K562 (cell line): ENCODE measurements at regions not wholly inside any gene's neighbourhood (a gene's known extent, or its start where the extent isn't known, plus 50 kb on each side); places are given as distances from the start of the nearest gene placed in this dataset.

Experiments
- ATAC-seq: fragments of 200-7000 bp; cut with Tn5 transposase; 3 replicates; pipeline ENCODE4 v1.9.1; 2020; ENCODE audit warnings: moderate library complexity
- BruUV-seq: library from RNA; stranded (reverse); fragments of 400-500 nt; replicated peaks from 2 replicates; lab custom pipeline; 2021; lab: Mats Ljungman, UMichigan
- CTCF ChIA-PET: fragments of 300-600 bp; formaldehyde crosslinking; extraction: SDS; loops from one replicate; lab custom pipeline; 2021; ENCODE audit warnings: low intra/inter-chr PET ratio; lab: Yijun Ruan, JAX
- POLR2A ChIA-PET: fragments of 300-600, 350-650 bp; sonication (Branson Sonifier 250); formaldehyde crosslinking; extraction: SDS; loops from one replicate; lab custom pipeline; 2021; ENCODE audit warnings: antibody characterized with exemption, inconsistent platforms; lab: Yijun Ruan, JAX
- DNase-seq, 4 experiments: peaks; one replicate each; pipeline versions ENCODE4 v3.0.0 to v3.0.0-alpha.2; 2011 to 2018; ENCODE audit warnings: low spot score in 3 of 4, mixed read lengths in 3 of 4; ENCODE audit errors: extremely low read depth in 1 of 4
- FAIRE-seq: peaks from 2 replicates; lab custom pipeline; 2011; peaks lifted over from hg19 to GRCh38; lab: Jason Lieb, UNC
- H2AFZ ChIP-seq: 2 replicates; pipeline ENCODE4 v1.6.0; 2011; ENCODE audit warnings: low read depth, low read length, control low read depth, inconsistent platforms
- H3K27ac ChIP-seq: fragments of 200-600 bp; 3 replicates; pipeline ENCODE4 v1.8.0; 2011; ENCODE audit warnings: low read depth, mild to moderate bottlenecking, control low read depth, inconsistent platforms, low read length, moderate library complexity, mixed read lengths; ENCODE audit errors: extremely low read depth
- H3K27me3 ChIP-seq, 2 experiments: fragments of 300-600 bp in 1 of 2; 2 replicates in 1 of 2; 3 replicates in 1 of 2; pipeline versions ENCODE4 v1.6.0 to v1.8.0; 2011; ENCODE audit warnings: inconsistent platforms in 2 of 2, low read length in 2 of 2, mild to moderate bottlenecking in 1 of 2, mixed read lengths in 1 of 2, moderate library complexity in 1 of 2; ENCODE audit not compliant: control insufficient read depth in 2 of 2, insufficient read depth in 2 of 2
- H3K36me3 ChIP-seq: fragments of 300-600 bp; 3 replicates; pipeline ENCODE4 v1.8.0; 2011; ENCODE audit warnings: mild to moderate bottlenecking, low read length, inconsistent platforms; ENCODE audit not compliant: control insufficient read depth, insufficient read depth
- H3K4me1 ChIP-seq, 2 experiments: fragments of 200-600 bp in 1 of 2; replicated peaks in 1 of 2; 2 replicates in 1 of 2; 3 replicates in 1 of 2; pipeline versions ENCODE4 v1.5.1 to v1.8.0; 2011; ENCODE audit warnings: inconsistent platforms in 2 of 2, low read length in 2 of 2, mild to moderate bottlenecking in 1 of 2, mixed read lengths in 1 of 2, moderate library complexity in 1 of 2; ENCODE audit not compliant: control insufficient read depth in 2 of 2, insufficient read depth in 2 of 2
- H3K4me2 ChIP-seq: 2 replicates; pipeline ENCODE4 v1.6.1; 2011; ENCODE audit warnings: low read length, control low read depth, inconsistent platforms, mixed read lengths; ENCODE audit not compliant: insufficient read depth
- H3K4me3 ChIP-seq: fragments of 200-600 bp; sonication (generic), shearing (Covaris generic); 2 replicates; pipeline ENCODE4 v1.5.1; 2016; ENCODE audit warnings: control low read depth, inconsistent platforms
- H3K79me2 ChIP-seq: fragments of 200-600 bp; 3 replicates; pipeline ENCODE4 v1.8.0; 2011; ENCODE audit warnings: low read length, inconsistent platforms; ENCODE audit not compliant: control insufficient read depth, insufficient read depth
- H3K9ac ChIP-seq, 2 experiments: 2 replicates each; pipeline versions ENCODE4 v1.6.0 to v1.6.1; 2011; ENCODE audit warnings: low read depth in 2 of 2, low read length in 2 of 2, control low read depth in 1 of 2, inconsistent platforms in 1 of 2, mild to moderate bottlenecking in 1 of 2, mixed read lengths in 1 of 2; ENCODE audit not compliant: insufficient read depth in 1 of 2
- H3K9me1 ChIP-seq: one replicate; pipeline ENCODE4 v1.6.0; 2011; ENCODE audit warnings: inconsistent platforms, mild to moderate bottlenecking, low read length, moderate library complexity; ENCODE audit not compliant: control insufficient read depth, insufficient read depth
- H3K9me3 ChIP-seq: replicated peaks from 2 replicates; pipeline ENCODE4 v1.5.1; 2011; ENCODE audit warnings: low read depth, low read length, inconsistent platforms; ENCODE audit not compliant: control insufficient read depth, insufficient read depth
- H4K20me1 ChIP-seq: replicated peaks from 2 replicates; pipeline ENCODE4 v1.6.1; 2011; ENCODE audit warnings: low read length, inconsistent platforms, mixed read lengths; ENCODE audit not compliant: control insufficient read depth, insufficient read depth
- CBX3 ChIP-seq, 2 experiments: IDR thresholded peaks; 1 replicate in 1 of 2; 2 replicates in 1 of 2; pipeline ENCODE4 v1.6.1; 2012; ENCODE audit warnings: inconsistent platforms in 2 of 2, low read length in 2 of 2, borderline replicate concordance in 1 of 2, control low read depth in 1 of 2
- MLLT1 ChIP-seq, 2 experiments: fragments of 450-650 bp; IDR thresholded peaks; 2 replicates each; pipeline ENCODE4 v1.6.1; 2016
- POLR2G ChIP-seq: fragments of 200-400 bp; formaldehyde crosslinking; IDR thresholded peaks from 2 replicates; pipeline ENCODE4 v1.6.1; 2017; ENCODE audit warnings: low read depth, mild to moderate bottlenecking, antibody characterized with exemption, low read length, moderate library complexity
- RAD51 ChIP-seq: fragments of 450-650 bp; IDR thresholded peaks from 2 replicates; pipeline ENCODE4 v1.7.1; 2016; ENCODE audit warnings: low read depth, mild to moderate bottlenecking, borderline replicate concordance
- ZNF41 ChIP-seq: fragments of 250-450 bp; sonication (Bioruptor Pico); conservative IDR thresholded peaks from 2 replicates; pipeline ENCODE4 v1.4.0; 2020; ENCODE audit warnings: mild to moderate bottlenecking
- ZNF76 ChIP-seq: fragments of 250-450 bp; sonication (Bioruptor Pico); IDR thresholded peaks from 2 replicates; pipeline ENCODE4 v1.4.0; 2020; ENCODE audit warnings: mild to moderate bottlenecking, moderate library complexity, borderline replicate concordance
- WGBS: fragments of 100-300 bp; shearing (Covaris generic); methylation state at CpG from one replicate; pipeline ENCODE4 v1.1.6; 2016; ENCODE audit warnings: low coverage, mixed read lengths; ENCODE audit not compliant: insufficient coverage; ENCODE audit errors: missing lambda C conversion rate; 5-methylcytosine and 5-hydroxymethylcytosine counted together
- in situ Hi-C: fragments of 300-500 bp; cut with MboI; formaldehyde crosslinking; loops from 4 replicates; pipeline ENCODE4 v1.15.0; 2018; ENCODE audit warnings: inconsistent platforms, mixed read lengths
- intact Hi-C: fragments of 100-400 bp; cut with micrococcal nuclease; formaldehyde crosslinking; loops from 2 replicates; pipeline ENCODE4 v1.14.2; 2022
- TF ChIP-seq, protein P1 (sequence below): fragments of 250-450 bp; sonication (Bioruptor Pico); IDR thresholded peaks from 2 replicates; pipeline ENCODE4 v1.9.0; 2021; ENCODE audit warnings: mild to moderate bottlenecking, inconsistent platforms
- TF ChIP-seq, protein P2 (sequence below): fragments of 250-450 bp; sonication (Bioruptor Pico); IDR thresholded peaks from 2 replicates; pipeline ENCODE4 v1.5.0; 2021

- Histone ChIP-seq H3K4me1 (no peaks in the 10 kb centered on the region), H3K27me3 (no peaks in the 10 kb centered on the region), H2AFZ (no peak overlapping the region), H3K9me3 (no peaks in the 10 kb centered on the region; the same call in 1 of the 2 replicates), H3K27ac (no peak overlapping the region), H3K9me1 (no peaks in the 10 kb centered on the region), H3K4me3 (no peak overlapping the region), H4K20me1 (no peaks in the 10 kb centered on the region), H3K79me2 (no peaks in the 10 kb centered on the region), H3K4me2 (no peak overlapping the region), H3K36me3 (no peaks in the 10 kb centered on the region), H3K9ac (no peak overlapping the region)
- BruUV-seq, result no TSS peak
- intact Hi-C loops, result no loop called here
- in situ Hi-C loops, result no loop called here
- ChIA-PET POLR2A (no interaction called here), CTCF (no interaction called here)
- 0% methylated on average over 1 of the region's 1 CpG for WGBS
- TF ChIP-seq MLLT1 (IDR thresholded peaks at IDR 0.05) (no peak), POLR2G (no peak), RAD51 (no peak), CBX3 (IDR thresholded peaks at IDR 0.05; ENCODE audit: borderline replicate concordance in 1 of 2, low read length in 2 of 2) (no peak), ZNF76 (CRISPR knock-in tag) (no peak), ZNF41 (CRISPR knock-in tag) (no peak)
- TF ChIP-seq, protein P1, sequence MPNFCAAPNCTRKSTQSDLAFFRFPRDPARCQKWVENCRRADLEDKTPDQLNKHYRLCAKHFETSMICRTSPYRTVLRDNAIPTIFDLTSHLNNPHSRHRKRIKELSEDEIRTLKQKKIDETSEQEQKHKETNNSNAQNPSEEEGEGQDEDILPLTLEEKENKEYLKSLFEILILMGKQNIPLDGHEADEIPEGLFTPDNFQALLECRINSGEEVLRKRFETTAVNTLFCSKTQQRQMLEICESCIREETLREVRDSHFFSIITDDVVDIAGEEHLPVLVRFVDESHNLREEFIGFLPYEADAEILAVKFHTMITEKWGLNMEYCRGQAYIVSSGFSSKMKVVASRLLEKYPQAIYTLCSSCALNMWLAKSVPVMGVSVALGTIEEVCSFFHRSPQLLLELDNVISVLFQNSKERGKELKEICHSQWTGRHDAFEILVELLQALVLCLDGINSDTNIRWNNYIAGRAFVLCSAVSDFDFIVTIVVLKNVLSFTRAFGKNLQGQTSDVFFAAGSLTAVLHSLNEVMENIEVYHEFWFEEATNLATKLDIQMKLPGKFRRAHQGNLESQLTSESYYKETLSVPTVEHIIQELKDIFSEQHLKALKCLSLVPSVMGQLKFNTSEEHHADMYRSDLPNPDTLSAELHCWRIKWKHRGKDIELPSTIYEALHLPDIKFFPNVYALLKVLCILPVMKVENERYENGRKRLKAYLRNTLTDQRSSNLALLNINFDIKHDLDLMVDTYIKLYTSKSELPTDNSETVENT (CRISPR knock-in tag), result no peak
- TF ChIP-seq, protein P2, sequence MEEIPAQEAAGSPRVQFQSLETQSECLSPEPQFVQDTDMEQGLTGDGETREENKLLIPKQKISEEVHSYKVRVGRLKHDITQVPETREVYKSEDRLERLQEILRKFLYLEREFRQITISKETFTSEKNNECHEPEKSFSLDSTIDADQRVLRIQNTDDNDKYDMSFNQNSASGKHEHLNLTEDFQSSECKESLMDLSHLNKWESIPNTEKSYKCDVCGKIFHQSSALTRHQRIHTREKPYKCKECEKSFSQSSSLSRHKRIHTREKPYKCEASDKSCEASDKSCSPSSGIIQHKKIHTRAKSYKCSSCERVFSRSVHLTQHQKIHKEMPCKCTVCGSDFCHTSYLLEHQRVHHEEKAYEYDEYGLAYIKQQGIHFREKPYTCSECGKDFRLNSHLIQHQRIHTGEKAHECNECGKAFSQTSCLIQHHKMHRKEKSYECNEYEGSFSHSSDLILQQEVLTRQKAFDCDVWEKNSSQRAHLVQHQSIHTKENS, result no peak
- ATAC-seq (no peak), FAIRE-seq (no peak), DNase-seq (no peak)
These were observed 103.6 kb upstream of the SOX11 start for GRCh38 chr2:5588601-5589000.
